ENCODE measurements at regions not wholly inside any gene's neighbourhood (a gene's known extent, or its start where the extent isn't known, plus 50 kb on each side); places are given as distances from the start of the nearest gene placed in this dataset.

- no peak for TF ChIP-seq CTCF (IDR thresholded peaks at IDR 0.05)
- TF ChIP-seq POLR2AphosphoS5 (IDR thresholded peaks at IDR 0.05; ENCODE audit: low read depth, low read length) = no peak
- TF ChIP-seq TCF7L2 (IDR thresholded peaks at IDR 0.05; ENCODE audit: low read depth, low read length) = no peak
- TF ChIP-seq SIN3A (IDR thresholded peaks at IDR 0.05; ENCODE audit: borderline replicate concordance, insufficient read depth, low read depth, low read length) = no peak
- TF ChIP-seq REST (IDR thresholded peaks at IDR 0.05; ENCODE audit: insufficient read depth in 1 of 2, low read depth in 2 of 2, low read length in 1 of 2) = no peak
These were observed 151.0 kb downstream of the C5orf15 start for GRCh38 chr5:133817456-133817855.

All from Panc1 (cell line).